CD14-positive monocyte (primary cell): ENCODE measurements at regions not wholly inside any gene's neighbourhood (a gene's known extent, or its start where the extent isn't known, plus 50 kb on each side); places are given as distances from the start of the nearest gene placed in this dataset.

ENCODE experiments used
- DNase-seq, 3 donors: peaks; one replicate each; pipeline ENCODE4 v3.0.0-alpha.2; 2011 to 2022
- H2AFZ ChIP-seq: 2 replicates; pipeline ENCODE4 v1.6.0; 2012; ENCODE audit warnings: mild to moderate bottlenecking, low read depth, low read length, inconsistent platforms; ENCODE audit not compliant: insufficient read depth, poor library complexity, severe bottlenecking
- H3K27ac ChIP-seq, 2 donors: 1 replicate in 1 of 2; 2 replicates in 1 of 2; pipeline ENCODE4 v1.5.1; 2012 to 2013; ENCODE audit warnings: low read length in 2 of 2, control low read depth in 1 of 2, inconsistent platforms in 1 of 2, low read depth in 1 of 2, mild to moderate bottlenecking in 1 of 2
- H3K27me3 ChIP-seq, 2 donors: one replicate each; pipeline versions ENCODE4 v1.6.0 to v1.6.1; 2011 to 2013; ENCODE audit warnings: low read length in 2 of 2; ENCODE audit not compliant: control insufficient read depth in 2 of 2, insufficient read depth in 2 of 2
- H3K36me3 ChIP-seq, 2 donors: replicated peaks in 1 of 2; 1 replicate in 1 of 2; 2 replicates in 1 of 2; pipeline versions ENCODE4 v1.5.1 to v1.6.1; 2012 to 2013; ENCODE audit warnings: low read length in 2 of 2, control low read depth in 1 of 2, inconsistent platforms in 1 of 2, mild to moderate bottlenecking in 1 of 2; ENCODE audit not compliant: insufficient read depth in 2 of 2, control insufficient read depth in 1 of 2
- H3K4me1 ChIP-seq, 2 donors: 1 replicate in 1 of 2; 2 replicates in 1 of 2; pipeline versions ENCODE4 v1.5.1 to v1.6.1; 2012 to 2013; ENCODE audit warnings: low read length in 2 of 2, control low read depth in 1 of 2, inconsistent platforms in 1 of 2, mild to moderate bottlenecking in 1 of 2, moderate library complexity in 1 of 2; ENCODE audit not compliant: insufficient read depth in 2 of 2, control insufficient read depth in 1 of 2
- H3K4me2 ChIP-seq: replicated peaks from 2 replicates; pipeline ENCODE3; 2012; ENCODE audit warnings: low read length, moderate library complexity, mild to moderate bottlenecking; ENCODE audit not compliant: poor library complexity, severe bottlenecking; ENCODE audit errors: extremely low read depth
- H3K4me3 ChIP-seq, 3 experiments: fragments of 200-600 bp in 1 of 3; sonication (generic) in 1 of 3; replicated peaks in 1 of 3; 1 replicate in 2 of 3; 2 replicates in 1 of 3; pipeline ENCODE4 v1.5.1; 2011 to 2013; ENCODE audit warnings: low read length in 3 of 3, mild to moderate bottlenecking in 3 of 3, control low read depth in 2 of 3, low read depth in 2 of 3, inconsistent platforms in 1 of 3, moderate library complexity in 1 of 3
- H3K79me2 ChIP-seq: 2 replicates; pipeline ENCODE4 v1.6.0; 2012; ENCODE audit warnings: mild to moderate bottlenecking, control low read depth, inconsistent platforms, low read length, moderate library complexity; ENCODE audit not compliant: insufficient read depth
- H3K9ac ChIP-seq: 2 replicates; pipeline ENCODE4 v1.6.0; 2017; ENCODE audit warnings: low read length, mild to moderate bottlenecking; ENCODE audit not compliant: insufficient read depth, poor library complexity, severe bottlenecking
- H3K9me3 ChIP-seq, 2 donors: replicated peaks in 1 of 2; 1 replicate in 1 of 2; 2 replicates in 1 of 2; pipeline versions ENCODE4 v1.5.1 to v1.6.1; 2012 to 2013; ENCODE audit warnings: low read length in 2 of 2, control low read depth in 1 of 2; ENCODE audit not compliant: control insufficient read depth in 1 of 2, insufficient read depth in 1 of 2
- H4K20me1 ChIP-seq: 2 replicates; pipeline ENCODE4 v1.6.0; 2012; ENCODE audit warnings: mild to moderate bottlenecking, low read length, control low read depth, moderate library complexity; ENCODE audit not compliant: insufficient read depth
- H3K27ac Mint-ChIP-seq, 7 donors: one replicate each; pipeline ENCODE4 v1.8.0; 2020; ENCODE audit warnings: mild to moderate bottlenecking in 7 of 7, mixed read lengths in 7 of 7, moderate library complexity in 6 of 7, inconsistent platforms in 2 of 7
- H3K27me3 Mint-ChIP-seq, 3 donors: one replicate each; pipeline ENCODE4 v1.8.0; 2021 to 2022; ENCODE audit warnings: low read depth in 3 of 3, mild to moderate bottlenecking in 3 of 3, mixed read lengths in 3 of 3, moderate library complexity in 3 of 3, inconsistent platforms in 1 of 3
- H3K36me3 Mint-ChIP-seq, 2 donors: one replicate each; pipeline ENCODE4 v1.8.0; 2020; ENCODE audit warnings: mixed read lengths in 2 of 2, inconsistent platforms in 1 of 2, mild to moderate bottlenecking in 1 of 2
- H3K4me1 Mint-ChIP-seq: one replicate; pipeline ENCODE4 v1.8.0; 2020; ENCODE audit warnings: mild to moderate bottlenecking, mixed read lengths
- H3K4me3 Mint-ChIP-seq, 2 donors: one replicate each; pipeline ENCODE4 v1.8.0; 2020; ENCODE audit warnings: mild to moderate bottlenecking in 2 of 2, mixed read lengths in 2 of 2, moderate library complexity in 1 of 2
- H3K9me3 Mint-ChIP-seq, 7 donors: one replicate each; pipeline ENCODE4 v1.8.0; 2020 to 2022; ENCODE audit warnings: mixed read lengths in 7 of 7, mild to moderate bottlenecking in 6 of 7, moderate library complexity in 6 of 7, inconsistent platforms in 2 of 7
- WGBS: methylation state at CpG from one replicate; pipeline ENCODE4 v1.1.5; 2013; ENCODE audit warnings: missing lambda C conversion rate; ENCODE audit not compliant: insufficient coverage; 5-methylcytosine and 5-hydroxymethylcytosine counted together
- intact Hi-C, 2 donors: fragments of 100-400 bp; cut with micrococcal nuclease; formaldehyde crosslinking; loops; one replicate each; pipeline versions ENCODE4 v1.15.0 to v1.15.1; 2023
- TF ChIP-seq, protein P1 (sequence below): fragments of 200-600 bp; IDR thresholded peaks from one replicate; pipeline ENCODE4 v1.8.0; 2022; ENCODE audit warnings: antibody characterized with exemption, mild to moderate bottlenecking

DNA sequence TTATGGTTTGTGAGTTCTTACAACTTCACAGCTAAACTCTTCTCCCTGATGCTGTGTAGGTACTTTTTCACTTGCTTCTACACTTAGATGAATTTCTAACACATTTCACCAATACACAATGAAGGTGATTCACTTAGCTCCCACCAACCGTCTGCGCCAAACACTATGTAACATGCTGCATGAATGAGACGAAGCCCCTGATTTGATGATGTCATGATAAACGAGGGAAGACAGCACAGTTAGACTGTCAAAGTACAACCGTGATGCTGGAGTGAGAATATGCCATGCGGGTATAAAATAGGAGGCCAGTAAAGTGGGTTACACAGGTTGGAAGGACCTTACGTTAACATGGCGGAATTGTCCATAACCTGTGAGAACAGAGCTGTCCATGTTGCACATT, 100.8 kb downstream of the KCNA4 start:
- intact Hi-C loops, result no loop called here
- H3K4me1 ChIP-seq, result no peaks in the 10 kb centered on the region

DNA sequence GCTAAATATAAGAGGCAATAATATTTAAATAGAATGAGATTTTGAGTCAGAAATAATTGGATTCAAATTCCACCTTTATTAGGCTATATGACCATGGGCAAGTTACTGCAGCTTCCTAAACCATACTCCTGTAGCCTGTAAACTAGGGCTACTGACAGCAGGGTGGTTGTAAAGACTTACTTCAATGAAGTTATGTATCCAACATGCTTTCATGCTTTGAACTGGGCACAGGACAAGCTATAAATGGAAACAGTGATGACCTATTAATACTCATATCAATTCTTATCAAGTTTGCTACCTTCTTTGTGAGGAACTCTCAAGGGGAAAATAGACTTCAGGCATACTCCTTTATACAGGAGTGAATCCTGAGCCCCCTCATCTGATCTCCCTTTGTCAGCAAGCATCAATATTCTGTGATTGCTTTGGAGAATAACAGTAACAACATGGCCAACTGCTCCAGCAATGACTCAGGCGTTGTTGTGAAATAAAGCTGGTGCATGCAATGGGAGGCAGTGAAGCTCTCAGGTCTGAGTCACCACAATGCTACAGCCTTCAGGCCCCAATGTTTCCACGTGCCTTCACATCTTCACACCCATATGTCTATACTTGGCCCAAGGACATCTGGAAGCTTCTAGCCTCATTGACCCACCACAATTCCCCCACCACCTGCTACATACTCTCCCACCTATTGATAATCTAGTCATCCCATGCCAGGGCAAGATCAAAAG, 102.5 kb downstream of the KCNA4 start:
- Histone ChIP-seq H3K27me3 (no peaks in the 10 kb centered on the region), H4K20me1 (no peaks in the 10 kb centered on the region), H3K79me2 (no peaks in the 10 kb centered on the region), H2AFZ (no peak overlapping the region), H3K9ac (no peak overlapping the region), H3K27ac (no peak overlapping the region), H3K4me1 (no peaks in the 10 kb centered on the region), H3K36me3 (no peaks in the 10 kb centered on the region), H3K4me2 (no peak overlapping the region), H3K4me3 (no peak overlapping the region), H3K9me3 (no peaks in the 10 kb centered on the region)
- WGBS, result 60% methylated on average over 2 of the region's 2 CpGs
- peaks cover 0 to 6% (median 0%) of the 10 kb centered on the region in 7 donors for H3K9me3 Mint-ChIP-seq
- H3K27ac Mint-ChIP-seq, result no peak overlapping the region
- H3K27me3 Mint-ChIP-seq, result no peaks in the 10 kb centered on the region
- H3K36me3 Mint-ChIP-seq, result no peaks in the 10 kb centered on the region
- no peak for DNase-seq
- no peaks in the 10 kb centered on the region for H3K4me1 Mint-ChIP-seq
- TF ChIP-seq, protein P1, sequence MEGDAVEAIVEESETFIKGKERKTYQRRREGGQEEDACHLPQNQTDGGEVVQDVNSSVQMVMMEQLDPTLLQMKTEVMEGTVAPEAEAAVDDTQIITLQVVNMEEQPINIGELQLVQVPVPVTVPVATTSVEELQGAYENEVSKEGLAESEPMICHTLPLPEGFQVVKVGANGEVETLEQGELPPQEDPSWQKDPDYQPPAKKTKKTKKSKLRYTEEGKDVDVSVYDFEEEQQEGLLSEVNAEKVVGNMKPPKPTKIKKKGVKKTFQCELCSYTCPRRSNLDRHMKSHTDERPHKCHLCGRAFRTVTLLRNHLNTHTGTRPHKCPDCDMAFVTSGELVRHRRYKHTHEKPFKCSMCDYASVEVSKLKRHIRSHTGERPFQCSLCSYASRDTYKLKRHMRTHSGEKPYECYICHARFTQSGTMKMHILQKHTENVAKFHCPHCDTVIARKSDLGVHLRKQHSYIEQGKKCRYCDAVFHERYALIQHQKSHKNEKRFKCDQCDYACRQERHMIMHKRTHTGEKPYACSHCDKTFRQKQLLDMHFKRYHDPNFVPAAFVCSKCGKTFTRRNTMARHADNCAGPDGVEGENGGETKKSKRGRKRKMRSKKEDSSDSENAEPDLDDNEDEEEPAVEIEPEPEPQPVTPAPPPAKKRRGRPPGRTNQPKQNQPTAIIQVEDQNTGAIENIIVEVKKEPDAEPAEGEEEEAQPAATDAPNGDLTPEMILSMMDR, result no peak
- intact Hi-C loops, result no loop called here
- no peak overlapping the region for H3K4me3 Mint-ChIP-seq

More for the DNA sequence above, 100.8 kb downstream of the KCNA4 start:
- Histone ChIP-seq H3K79me2 (no peaks in the 10 kb centered on the region), H3K27me3 (no peaks in the 10 kb centered on the region), H3K9ac (no peak overlapping the region), H2AFZ (no peak overlapping the region), H3K36me3 (no peaks in the 10 kb centered on the region), H4K20me1 (no peaks in the 10 kb centered on the region), H3K4me3 (no peak overlapping the region), H3K4me2 (no peak overlapping the region), H3K9me3 (no peaks in the 10 kb centered on the region), H3K27ac (no peak overlapping the region)
- Mint-ChIP-seq H3K4me3 (no peak overlapping the region), H3K27ac (no peak overlapping the region), H3K27me3 (peaks cover 0 to 2% (median 0%) of the 10 kb centered on the region in 3 donors), H3K36me3 (no peaks in the 10 kb centered on the region), H3K9me3 (peaks cover 0 to 6% (median 3%) of the 10 kb centered on the region in 7 donors), H3K4me1 (no peaks in the 10 kb centered on the region)
- no CpG with 5 or more reads among the region's 8 CpGs for WGBS
- DNase-seq, result no peak
- TF ChIP-seq, protein P1, result no peak
